ENCODE measurements at regions not wholly inside any gene's neighbourhood (a gene's known extent, or its start where the extent isn't known, plus 50 kb on each side); places are given as distances from the start of the nearest gene placed in this dataset.

GRCh38 chr9:79056041-79056440 is 515.7 kb upstream of the TLE4 start:
- peaks cover 5 to 8% (median 5%) of the 10 kb centered on the region in 3 donors for H3K9me3 Mint-ChIP-seq
- Histone ChIP-seq H3K4me1 (ENCODE audit: control insufficient read depth in 1 of 2, extremely low read depth in 1 of 2, insufficient read depth in 2 of 2, low read length in 2 of 2) (no peaks in the 10 kb centered on the region), H3K36me3 (ENCODE audit: control insufficient read depth in 2 of 2, extremely low read depth in 1 of 2, insufficient read depth in 1 of 2, low read length in 1 of 2) (no peaks in the 10 kb centered on the region), H3K27ac (ENCODE audit: low read length) (no peak overlapping the region), H3K27me3 (replicated peaks in 1 of 2; ENCODE audit: control insufficient read depth in 2 of 2, extremely low read depth in 1 of 2, insufficient read depth in 2 of 2, low read length in 1 of 2) (no peaks in the 10 kb centered on the region), H3K4me3 (ENCODE audit: control insufficient read depth in 1 of 2, extremely low read depth in 1 of 2, low read length in 1 of 2) (no peak overlapping the region), H3K9me3 (no peaks in the 10 kb centered on the region)
- no peak overlapping the region for H3K4me3 Mint-ChIP-seq
- WGBS (ENCODE audit: insufficient coverage), result 86% methylated on average over 1 of the region's 5 CpGs
- POLR2A ChIA-PET, result no interaction called here
- H3K27me3 Mint-ChIP-seq, result peaks cover 2 to 5% of the 10 kb centered on the region in 2 donors
- H3K27ac Mint-ChIP-seq, result no peak overlapping the region
- H3K4me1 Mint-ChIP-seq, result no peaks in the 10 kb centered on the region
- DNase-seq (no peak), ATAC-seq (replicated peaks in 1 of 4) (no peak)
- CTCF ChIA-PET, result no interaction called here
- H3K36me3 Mint-ChIP-seq, result no peaks in the 10 kb centered on the region

DNA sequence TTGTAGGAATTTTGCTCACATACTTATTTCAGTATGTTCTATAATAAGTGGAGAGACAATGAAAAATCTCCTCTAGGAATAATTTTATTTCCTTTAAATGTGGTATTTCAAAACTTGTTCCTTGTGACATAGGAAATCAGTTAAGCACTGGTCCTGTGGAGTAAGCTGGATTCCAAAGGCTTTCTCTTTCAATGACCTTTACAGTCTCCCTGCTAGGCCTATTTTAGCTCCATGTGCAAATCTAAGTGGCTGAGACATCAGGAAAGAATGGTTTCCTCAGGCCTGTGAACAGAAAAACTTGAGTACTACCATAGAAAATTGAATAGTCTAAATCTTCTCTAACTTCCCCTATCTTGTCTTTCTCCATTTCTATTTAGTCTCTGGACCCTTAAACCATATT is 514.2 kb upstream of the TLE4 start:
- Mint-ChIP-seq H3K9me3 (peaks cover 5 to 8% (median 5%) of the 10 kb centered on the region in 3 donors), H3K4me1 (no peaks in the 10 kb centered on the region), H3K27ac (no peak overlapping the region), H3K4me3 (no peak overlapping the region), H3K27me3 (peaks cover 2 to 5% of the 10 kb centered on the region in 2 donors), H3K36me3 (no peaks in the 10 kb centered on the region)
- ATAC-seq (replicated peaks in 1 of 4) (no peak), DNase-seq (no peak)
- no peaks in the 10 kb centered on the region for H3K36me3 ChIP-seq (ENCODE audit: control insufficient read depth in 2 of 2, extremely low read depth in 1 of 2, insufficient read depth in 1 of 2, low read length in 1 of 2)
- no peak overlapping the region for H3K4me3 ChIP-seq (ENCODE audit: control insufficient read depth in 1 of 2, extremely low read depth in 1 of 2, low read length in 1 of 2)
- no peak overlapping the region for H3K27ac ChIP-seq (ENCODE audit: low read length)
- ChIA-PET CTCF (no interaction called here), POLR2A (no interaction called here)
- H3K9me3 ChIP-seq, result no peaks in the 10 kb centered on the region
- no peaks in the 10 kb centered on the region for H3K27me3 ChIP-seq (replicated peaks in 1 of 2; ENCODE audit: control insufficient read depth in 2 of 2, extremely low read depth in 1 of 2, insufficient read depth in 2 of 2, low read length in 1 of 2)
- no peaks in the 10 kb centered on the region for H3K4me1 ChIP-seq (ENCODE audit: control insufficient read depth in 1 of 2, extremely low read depth in 1 of 2, insufficient read depth in 2 of 2, low read length in 2 of 2)

- Mint-ChIP-seq H3K4me3 (no peak overlapping the region), H3K27me3 (peaks cover 0 to 4% of the 10 kb centered on the region in 2 donors), H3K36me3 (no peaks in the 10 kb centered on the region), H3K27ac (no peak overlapping the region), H3K9me3 (peaks cover 0 to 8% (median 5%) of the 10 kb centered on the region in 3 donors), H3K4me1 (no peaks in the 10 kb centered on the region)
- ATAC-seq (replicated peaks in 1 of 4) (no peak), DNase-seq (no peak)
- 0% methylated on average over 1 of the region's 1 CpG for WGBS (ENCODE audit: insufficient coverage)
- Histone ChIP-seq H3K4me3 (ENCODE audit: control insufficient read depth in 1 of 2, extremely low read depth in 1 of 2, low read length in 1 of 2) (no peak overlapping the region), H3K27ac (ENCODE audit: low read length) (no peak overlapping the region), H3K4me1 (ENCODE audit: control insufficient read depth in 1 of 2, extremely low read depth in 1 of 2, insufficient read depth in 2 of 2, low read length in 2 of 2) (no peaks in the 10 kb centered on the region), H3K36me3 (ENCODE audit: control insufficient read depth in 2 of 2, extremely low read depth in 1 of 2, insufficient read depth in 1 of 2, low read length in 1 of 2) (no peaks in the 10 kb centered on the region), H3K9me3 (no peaks in the 10 kb centered on the region), H3K27me3 (replicated peaks in 1 of 2; ENCODE audit: control insufficient read depth in 2 of 2, extremely low read depth in 1 of 2, insufficient read depth in 2 of 2, low read length in 1 of 2) (no peaks in the 10 kb centered on the region)
- POLR2A ChIA-PET, result no interaction called here
- CTCF ChIA-PET, result no interaction called here
Observed at GRCh38 chr9:79060766-79061165, 511.0 kb upstream of the TLE4 start.

DNA sequence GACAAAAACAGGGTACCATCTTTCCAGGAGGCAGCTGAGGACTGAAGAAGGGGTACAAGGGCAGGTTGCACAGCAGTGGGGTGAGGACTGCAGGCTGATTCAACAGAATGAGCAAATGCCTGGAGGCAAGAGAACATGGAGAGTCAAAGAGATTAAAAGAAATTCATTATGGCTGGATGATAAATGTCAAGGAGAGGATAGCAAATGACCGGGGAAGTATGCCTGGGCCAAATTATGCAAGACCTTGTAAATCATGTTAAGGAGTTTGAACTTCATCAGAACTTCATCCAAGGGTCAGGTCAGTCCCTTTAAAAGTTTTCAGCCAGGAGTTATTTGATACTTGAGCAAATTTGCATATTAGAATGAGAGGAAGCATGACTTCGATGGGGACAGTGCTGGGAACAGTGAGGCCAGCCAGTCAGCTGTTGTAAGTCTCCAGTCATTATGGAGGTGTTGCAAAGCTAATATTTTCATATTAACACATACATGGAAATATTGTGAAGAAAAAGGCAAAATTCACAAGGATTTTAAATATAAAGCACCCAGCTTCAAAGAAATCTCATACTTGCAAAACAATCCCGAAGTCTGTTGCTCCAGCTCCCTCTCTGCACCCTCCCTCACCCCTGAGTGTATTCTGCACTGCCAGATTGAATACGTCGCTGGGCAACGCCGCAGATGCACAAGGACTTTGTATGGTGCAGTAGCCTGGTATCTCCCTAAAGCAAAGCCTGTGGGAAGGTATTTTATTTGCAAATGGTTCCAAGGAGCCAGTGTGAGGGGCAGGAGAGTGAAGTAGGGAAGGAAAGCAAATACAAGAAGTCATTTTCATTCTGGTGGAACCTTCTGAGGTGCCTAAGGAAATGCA is 509.8 kb upstream of the TLE4 start:
- POLR2A ChIA-PET, result no interaction called here
- no peak overlapping the region for H3K27ac Mint-ChIP-seq
- WGBS (ENCODE audit: insufficient coverage), result 83% methylated on average over 2 of the region's 7 CpGs
- ATAC-seq (replicated peaks in 1 of 4) (no peak), DNase-seq (no peak)
- Histone ChIP-seq H3K36me3 (ENCODE audit: control insufficient read depth in 2 of 2, extremely low read depth in 1 of 2, insufficient read depth in 1 of 2, low read length in 1 of 2) (no peaks in the 10 kb centered on the region), H3K9me3 (no peaks in the 10 kb centered on the region), H3K4me1 (ENCODE audit: control insufficient read depth in 1 of 2, extremely low read depth in 1 of 2, insufficient read depth in 2 of 2, low read length in 2 of 2) (no peaks in the 10 kb centered on the region), H3K27me3 (replicated peaks in 1 of 2; ENCODE audit: control insufficient read depth in 2 of 2, extremely low read depth in 1 of 2, insufficient read depth in 2 of 2, low read length in 1 of 2) (no peaks in the 10 kb centered on the region), H3K4me3 (ENCODE audit: control insufficient read depth in 1 of 2, extremely low read depth in 1 of 2, low read length in 1 of 2) (no peak overlapping the region), H3K27ac (ENCODE audit: low read length) (no peak overlapping the region)
- no peaks in the 10 kb centered on the region for H3K36me3 Mint-ChIP-seq
- CTCF ChIA-PET, result no interaction called here
- peaks cover 0 to 4% of the 10 kb centered on the region in 2 donors for H3K27me3 Mint-ChIP-seq
- peaks cover 0 to 8% (median 5%) of the 10 kb centered on the region in 3 donors for H3K9me3 Mint-ChIP-seq
- no peak overlapping the region for H3K4me3 Mint-ChIP-seq
- no peaks in the 10 kb centered on the region for H3K4me1 Mint-ChIP-seq

DNA sequence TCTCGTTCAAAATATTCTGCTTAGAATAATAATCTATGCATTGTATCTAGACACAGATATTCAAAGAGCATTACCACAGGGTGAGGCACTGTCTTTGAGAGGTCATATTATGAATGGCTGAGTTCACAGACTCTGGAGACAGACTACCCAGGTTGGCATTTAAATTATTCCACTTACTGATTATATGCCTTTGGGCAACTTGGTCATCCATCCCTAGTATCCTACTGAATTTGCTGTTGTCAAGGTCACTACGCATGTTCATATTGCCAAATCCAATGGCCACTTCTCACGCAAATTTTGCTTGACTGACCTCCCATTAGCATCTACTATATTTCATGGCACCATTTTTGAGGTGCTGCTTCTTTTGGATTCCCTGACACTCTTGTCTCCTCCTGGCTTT is 498.6 kb upstream of the TLE4 start:
- no peak overlapping the region for H3K27ac ChIP-seq (ENCODE audit: low read length)
- H3K36me3 ChIP-seq (ENCODE audit: control insufficient read depth in 2 of 2, extremely low read depth in 1 of 2, insufficient read depth in 1 of 2, low read length in 1 of 2), result no peaks in the 10 kb centered on the region
- no peaks in the 10 kb centered on the region for H3K36me3 Mint-ChIP-seq
- H3K27me3 ChIP-seq (replicated peaks in 1 of 2; ENCODE audit: control insufficient read depth in 2 of 2, extremely low read depth in 1 of 2, insufficient read depth in 2 of 2, low read length in 1 of 2), result no peaks in the 10 kb centered on the region
- peaks cover 0 to 9% of the 10 kb centered on the region in 2 donors for H3K27me3 Mint-ChIP-seq
- no peak overlapping the region for H3K27ac Mint-ChIP-seq
- peaks cover 0 to 5% (median 3%) of the 10 kb centered on the region in 3 donors for H3K9me3 Mint-ChIP-seq
- 83% methylated on average over 2 of the region's 3 CpGs for WGBS (ENCODE audit: insufficient coverage)
- no peak overlapping the region for H3K4me3 ChIP-seq (ENCODE audit: control insufficient read depth in 1 of 2, extremely low read depth in 1 of 2, low read length in 1 of 2)
- H3K4me1 Mint-ChIP-seq, result no peaks in the 10 kb centered on the region
- ATAC-seq (replicated peaks in 1 of 4), result no peak
- CTCF ChIA-PET, result no interaction called here
- no peaks in the 10 kb centered on the region for H3K4me1 ChIP-seq (ENCODE audit: control insufficient read depth in 1 of 2, extremely low read depth in 1 of 2, insufficient read depth in 2 of 2, low read length in 2 of 2)
- H3K9me3 ChIP-seq, result no peaks in the 10 kb centered on the region
- DNase-seq, result no peak
- POLR2A ChIA-PET, result no interaction called here
- H3K4me3 Mint-ChIP-seq, result no peak overlapping the region

GRCh38 chr9:79080536-79080935 is 491.2 kb upstream of the TLE4 start:
- no peaks in the 10 kb centered on the region for H3K4me1 Mint-ChIP-seq
- CTCF ChIA-PET, result no interaction called here
- H3K36me3 Mint-ChIP-seq, result no peaks in the 10 kb centered on the region
- DNase-seq, result no peak
- H3K4me3 Mint-ChIP-seq, result no peak overlapping the region
- no peak overlapping the region for H3K27ac Mint-ChIP-seq
- no peak overlapping the region for H3K4me3 ChIP-seq (ENCODE audit: control insufficient read depth in 1 of 2, extremely low read depth in 1 of 2, low read length in 1 of 2)
- 38% methylated on average over 1 of the region's 2 CpGs for WGBS (ENCODE audit: insufficient coverage)
- H3K9me3 ChIP-seq, result no peaks in the 10 kb centered on the region
- no peaks in the 10 kb centered on the region for H3K27me3 ChIP-seq (replicated peaks in 1 of 2; ENCODE audit: control insufficient read depth in 2 of 2, extremely low read depth in 1 of 2, insufficient read depth in 2 of 2, low read length in 1 of 2)
- no peaks in the 10 kb centered on the region for H3K4me1 ChIP-seq (ENCODE audit: control insufficient read depth in 1 of 2, extremely low read depth in 1 of 2, insufficient read depth in 2 of 2, low read length in 2 of 2)
- POLR2A ChIA-PET, result no interaction called here
- H3K27ac ChIP-seq (ENCODE audit: low read length), result no peak overlapping the region
- ATAC-seq (replicated peaks in 1 of 4), result no peak
- H3K27me3 Mint-ChIP-seq, result peaks cover 0 to 6% of the 10 kb centered on the region in 2 donors
- H3K36me3 ChIP-seq (ENCODE audit: control insufficient read depth in 2 of 2, extremely low read depth in 1 of 2, insufficient read depth in 1 of 2, low read length in 1 of 2), result no peaks in the 10 kb centered on the region
- H3K9me3 Mint-ChIP-seq, result peaks cover 0 to 6% (median 5%) of the 10 kb centered on the region in 3 donors

DNA sequence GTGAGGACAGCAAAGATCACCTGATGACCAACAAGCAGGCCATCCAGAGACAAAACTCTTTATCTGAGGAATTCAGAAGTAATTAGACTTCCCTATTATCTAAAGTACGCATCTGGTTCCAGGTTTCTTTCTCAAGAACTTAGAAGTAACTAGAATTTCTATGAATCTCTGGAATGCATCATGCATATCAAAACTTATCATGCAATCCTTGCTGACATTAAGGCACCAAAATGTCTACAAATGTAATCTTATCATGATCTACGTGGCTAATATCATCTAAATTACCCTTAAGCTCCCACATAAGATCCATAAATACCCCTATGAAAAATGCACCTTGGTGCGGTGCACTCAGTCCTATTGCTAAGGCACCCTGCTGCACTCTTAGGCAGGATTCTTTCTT is 488.1 kb upstream of the TLE4 start:
- no peak overlapping the region for H3K27ac Mint-ChIP-seq
- no peak overlapping the region for H3K4me3 Mint-ChIP-seq
- no peak for DNase-seq
- ATAC-seq (replicated peaks in 1 of 4), result no peak
- Histone ChIP-seq H3K27ac (ENCODE audit: low read length) (no peak overlapping the region), H3K27me3 (replicated peaks in 1 of 2; ENCODE audit: control insufficient read depth in 2 of 2, extremely low read depth in 1 of 2, insufficient read depth in 2 of 2, low read length in 1 of 2) (no peaks in the 10 kb centered on the region), H3K4me3 (ENCODE audit: control insufficient read depth in 1 of 2, extremely low read depth in 1 of 2, low read length in 1 of 2) (no peak overlapping the region), H3K4me1 (ENCODE audit: control insufficient read depth in 1 of 2, extremely low read depth in 1 of 2, insufficient read depth in 2 of 2, low read length in 2 of 2) (no peaks in the 10 kb centered on the region), H3K9me3 (no peaks in the 10 kb centered on the region), H3K36me3 (ENCODE audit: control insufficient read depth in 2 of 2, extremely low read depth in 1 of 2, insufficient read depth in 1 of 2, low read length in 1 of 2) (no peaks in the 10 kb centered on the region)
- POLR2A ChIA-PET, result no interaction called here
- WGBS (ENCODE audit: insufficient coverage), result 68% methylated on average over 3 of the region's 3 CpGs
- H3K36me3 Mint-ChIP-seq, result no peaks in the 10 kb centered on the region
- H3K4me1 Mint-ChIP-seq, result no peaks in the 10 kb centered on the region
- H3K9me3 Mint-ChIP-seq, result peaks cover 0 to 3% (median 0%) of the 10 kb centered on the region in 3 donors
- CTCF ChIA-PET, result no interaction called here
- H3K27me3 Mint-ChIP-seq, result no peaks in the 10 kb centered on the region

All from T-cell (primary cell).